NCI-H2171 treated with DMSO at 0.1 percent for 48 hours (cell line): ENCODE measurements at regions not wholly inside any gene's neighbourhood (a gene's known extent, or its start where the extent isn't known, plus 50 kb on each side); places are given as distances from the start of the nearest gene placed in this dataset.

ENCODE experiments used
- DNase-seq: peaks from one replicate; lab custom pipeline; 2025; lab: John Stamatoyannopoulos, UW

GRCh38 chr16:86117756-86118155 is 218.8 kb downstream of the IRF8 start:
- no peak for DNase-seq

GRCh38 chr16:86118467-86119307 is 219.7 kb downstream of the IRF8 start:
- DNase-seq, result peak; percentile 10

GRCh38 chr16:86120201-86121192 is 221.5 kb downstream of the IRF8 start:
- no peak for DNase-seq

- DNase-seq, result no peak
Measured at GRCh38 chr16:86121374-86122010, 222.5 kb downstream of the IRF8 start.

GRCh38 chr16:86122681-86123342 is 223.8 kb downstream of the IRF8 start:
- DNase-seq, result no peak

- DNase-seq, result no peak
Measured at GRCh38 chr16:86124321-86124720, 225.4 kb downstream of the IRF8 start.

- no peak for DNase-seq
Measured at GRCh38 chr16:86126891-86127290, 227.9 kb downstream of the IRF8 start.

- DNase-seq, result no peak
Measured at GRCh38 chr16:86127366-86127765, 228.4 kb downstream of the IRF8 start.

GRCh38 chr16:86128246-86128645 is 229.3 kb downstream of the IRF8 start:
- DNase-seq, result no peak

- no peak for DNase-seq
Measured at GRCh38 chr16:86129541-86129940, 230.6 kb downstream of the IRF8 start.

GRCh38 chr16:86133377-86133776 is 234.4 kb downstream of the IRF8 start:
- DNase-seq, result no peak

- DNase-seq, result no peak
Measured at GRCh38 chr16:86133847-86134375, 234.9 kb downstream of the IRF8 start.

GRCh38 chr16:86134802-86135461 is 236.0 kb downstream of the IRF8 start:
- DNase-seq, result no peak

GRCh38 chr16:86137359-86137758 is 238.4 kb downstream of the IRF8 start:
- DNase-seq, result no peak

- DNase-seq, result no peak
Measured at GRCh38 chr16:86138121-86139085, 239.4 kb downstream of the IRF8 start.

GRCh38 chr16:86142801-86143236 is 243.9 kb downstream of the IRF8 start:
- no peak for DNase-seq

- DNase-seq, result no peak
Measured at GRCh38 chr16:86143666-86144065, 244.7 kb downstream of the IRF8 start.

- no peak for DNase-seq
Measured at GRCh38 chr16:86145669-86146068, 246.7 kb downstream of the IRF8 start.

- no peak for DNase-seq
Measured at GRCh38 chr16:86150641-86151238, 251.8 kb downstream of the IRF8 start.
